Trophoblast cell (in vitro differentiated cells and primary cell): ENCODE measurements at regions not wholly inside any gene's neighbourhood (a gene's known extent, or its start where the extent isn't known, plus 50 kb on each side); places are given as distances from the start of the nearest gene placed in this dataset.

Source experiments
- DNase-seq, 2 donors: peaks; one replicate each; pipeline ENCODE4 v3.0.0-alpha.2; 2016
- H2AFZ ChIP-seq: 2 replicates; pipeline ENCODE4 v1.6.1; 2013; ENCODE audit warnings: low read length, moderate library complexity, mild to moderate bottlenecking; ENCODE audit not compliant: insufficient read depth, poor library complexity
- H2AK5ac ChIP-seq: 2 replicates; pipeline ENCODE4 v1.6.1; 2013; ENCODE audit warnings: mild to moderate bottlenecking, low read length
- H2BK120ac ChIP-seq: 2 replicates; pipeline ENCODE4 v1.6.1; 2013; ENCODE audit warnings: low read length, mild to moderate bottlenecking, moderate library complexity; ENCODE audit not compliant: insufficient read depth, poor library complexity
- H2BK12ac ChIP-seq: 2 replicates; pipeline ENCODE4 v1.6.1; 2013; ENCODE audit warnings: mild to moderate bottlenecking, low read length, moderate library complexity
- H2BK5ac ChIP-seq: 2 replicates; pipeline ENCODE4 v1.6.1; 2013; ENCODE audit warnings: low read length, low read depth, moderate library complexity, mild to moderate bottlenecking; ENCODE audit not compliant: poor library complexity
- H3K14ac ChIP-seq: 2 replicates; pipeline ENCODE4 v1.6.1; 2013; ENCODE audit warnings: mild to moderate bottlenecking, low read length
- H3K18ac ChIP-seq: 2 replicates; pipeline ENCODE4 v1.6.1; 2013; ENCODE audit warnings: mild to moderate bottlenecking, low read length
- H3K23ac ChIP-seq: 2 replicates; pipeline ENCODE4 v1.6.1; 2013; ENCODE audit warnings: low read length
- H3K27ac ChIP-seq: 2 replicates; pipeline ENCODE4 v1.5.1; 2013; ENCODE audit warnings: low read depth, mild to moderate bottlenecking, inconsistent platforms, low read length, moderate library complexity
- H3K27me3 ChIP-seq: 2 replicates; pipeline ENCODE4 v1.6.1; 2013; ENCODE audit warnings: inconsistent platforms, mild to moderate bottlenecking, low read length, moderate library complexity; ENCODE audit not compliant: insufficient read depth
- H3K36me3 ChIP-seq, 2 experiments: 1 replicate in 1 of 2; 2 replicates in 1 of 2; pipeline ENCODE4 v1.6.1; 2013; ENCODE audit warnings: low read length in 2 of 2, mild to moderate bottlenecking in 2 of 2, moderate library complexity in 1 of 2; ENCODE audit not compliant: insufficient read depth in 2 of 2, control insufficient read depth in 1 of 2
- H3K4ac ChIP-seq: 2 replicates; pipeline ENCODE4 v1.6.1; 2013; ENCODE audit warnings: low read depth, mild to moderate bottlenecking, low read length, moderate library complexity
- H3K4me1 ChIP-seq, 2 experiments: 1 replicate in 1 of 2; 2 replicates in 1 of 2; pipeline ENCODE4 v1.6.1; 2013; ENCODE audit warnings: low read length in 2 of 2, mild to moderate bottlenecking in 2 of 2, moderate library complexity in 1 of 2; ENCODE audit not compliant: insufficient read depth in 2 of 2, control insufficient read depth in 1 of 2
- H3K4me2 ChIP-seq: 2 replicates; pipeline ENCODE4 v1.6.1; 2013; ENCODE audit warnings: inconsistent platforms, mild to moderate bottlenecking, low read length, moderate library complexity
- H3K4me3 ChIP-seq: 2 replicates; pipeline ENCODE4 v1.5.1; 2013; ENCODE audit warnings: mild to moderate bottlenecking, low read depth, low read length, inconsistent platforms
- H3K79me1 ChIP-seq: one replicate; pipeline ENCODE4 v1.6.1; 2013; ENCODE audit warnings: low read length
- H3K79me2 ChIP-seq: 2 replicates; pipeline ENCODE4 v1.6.1; 2013; ENCODE audit warnings: low read length, mild to moderate bottlenecking; ENCODE audit not compliant: control insufficient read depth, insufficient read depth, poor library complexity
- H3K9ac ChIP-seq: 2 replicates; pipeline ENCODE4 v1.6.1; 2013; ENCODE audit warnings: mild to moderate bottlenecking, low read length
- H3K9me3 ChIP-seq: 2 replicates; pipeline ENCODE4 v1.6.1; 2013; ENCODE audit warnings: low read depth, mild to moderate bottlenecking, control low read depth, inconsistent platforms, low read length; ENCODE audit not compliant: insufficient read depth
- H4K12ac ChIP-seq: 2 replicates; pipeline ENCODE4 v1.6.1; 2013; ENCODE audit warnings: low read depth, mild to moderate bottlenecking, low read length, moderate library complexity
- H4K8ac ChIP-seq: 2 replicates; pipeline ENCODE4 v1.6.1; 2013; ENCODE audit warnings: low read depth, mild to moderate bottlenecking, low read length, moderate library complexity
- H4K91ac ChIP-seq: one replicate; pipeline ENCODE4 v1.6.1; 2013; ENCODE audit warnings: low read depth, mild to moderate bottlenecking, low read length, moderate library complexity
- WGBS: extraction: QIAGEN DNeasy Blood & Tissue Kit; methylation state at CpG from one replicate; pipeline ENCODE4 v1.1.7; 2013; ENCODE audit warnings: missing lambda C conversion rate; ENCODE audit not compliant: insufficient read length, insufficient coverage; ENCODE audit errors: extremely low coverage; 5-methylcytosine and 5-hydroxymethylcytosine counted together

- H3K4ac ChIP-seq, result no peak overlapping the region
- no peak overlapping the region for H2BK12ac ChIP-seq
- no peak overlapping the region for H2BK120ac ChIP-seq
- no peaks in the 10 kb centered on the region for H3K9me3 ChIP-seq
- H3K4me3 ChIP-seq, result no peak overlapping the region
- H3K36me3 ChIP-seq, result no peaks in the 10 kb centered on the region
- no peak overlapping the region for H4K91ac ChIP-seq
- H3K79me2 ChIP-seq, result no peaks in the 10 kb centered on the region
- H3K27ac ChIP-seq, result no peak overlapping the region
- no peak overlapping the region for H2AFZ ChIP-seq
- no peak overlapping the region for H3K9ac ChIP-seq
- no peak overlapping the region for H2BK5ac ChIP-seq
- H3K14ac ChIP-seq, result no peak overlapping the region
- no peaks in the 10 kb centered on the region for H3K4me1 ChIP-seq
- H3K18ac ChIP-seq, result no peak overlapping the region
- H3K4me2 ChIP-seq, result no peak overlapping the region
- H3K79me1 ChIP-seq, result no peaks in the 10 kb centered on the region
- DNase-seq, result no peak
- H4K8ac ChIP-seq, result no peak overlapping the region
- no peaks in the 10 kb centered on the region for H3K27me3 ChIP-seq
- no peak overlapping the region for H3K23ac ChIP-seq
- no peak overlapping the region for H2AK5ac ChIP-seq
- H4K12ac ChIP-seq, result no peak overlapping the region
- no CpG with 5 or more reads among the region's 8 CpGs for WGBS
Observed at GRCh38 chr12:16756833-16757555, 151.0 kb upstream of the LMO3 start.

- Histone ChIP-seq H3K79me2 (no peaks in the 10 kb centered on the region), H2AK5ac (no peak overlapping the region), H2BK12ac (no peak overlapping the region), H3K9me3 (no peaks in the 10 kb centered on the region), H3K9ac (no peak overlapping the region), H2BK5ac (no peak overlapping the region), H3K18ac (no peak overlapping the region), H4K91ac (no peak overlapping the region), H3K23ac (no peak overlapping the region), H4K8ac (no peak overlapping the region), H3K27ac (no peak overlapping the region), H3K4me1 (no peaks in the 10 kb centered on the region), H3K4me2 (no peak overlapping the region), H2BK120ac (no peak overlapping the region), H3K4ac (no peak overlapping the region), H4K12ac (no peak overlapping the region), H3K36me3 (no peaks in the 10 kb centered on the region), H3K4me3 (no peak overlapping the region), H2AFZ (no peak overlapping the region), H3K14ac (no peak overlapping the region), H3K27me3 (no peaks in the 10 kb centered on the region), H3K79me1 (no peaks in the 10 kb centered on the region)
- no peak for DNase-seq
- WGBS, result no CpG with 5 or more reads among the region's 4 CpGs
Observed at GRCh38 chr12:16730772-16731171, 124.8 kb upstream of the LMO3 start.

GRCh38 chr12:16726879-16727278 lies 120.9 kb upstream of the LMO3 start:
- H3K79me1 ChIP-seq, result no peaks in the 10 kb centered on the region
- H3K9ac ChIP-seq, result no peak overlapping the region
- no peak overlapping the region for H3K14ac ChIP-seq
- no peak overlapping the region for H3K27ac ChIP-seq
- H3K4me3 ChIP-seq, result no peak overlapping the region
- no peak overlapping the region for H2AK5ac ChIP-seq
- no peak overlapping the region for H3K4me2 ChIP-seq
- H3K79me2 ChIP-seq, result no peaks in the 10 kb centered on the region
- H3K18ac ChIP-seq, result no peak overlapping the region
- no peak overlapping the region for H3K23ac ChIP-seq
- no peak overlapping the region for H2AFZ ChIP-seq
- H3K36me3 ChIP-seq, result no peaks in the 10 kb centered on the region
- H2BK120ac ChIP-seq, result no peak overlapping the region
- H4K12ac ChIP-seq, result no peak overlapping the region
- no peak overlapping the region for H4K91ac ChIP-seq
- no peak overlapping the region for H2BK12ac ChIP-seq
- no CpG with 5 or more reads among the region's 1 CpG for WGBS
- H3K4me1 ChIP-seq, result no peaks in the 10 kb centered on the region
- no peak overlapping the region for H4K8ac ChIP-seq
- DNase-seq, result no peak
- no peaks in the 10 kb centered on the region for H3K27me3 ChIP-seq
- no peak overlapping the region for H3K4ac ChIP-seq
- no peaks in the 10 kb centered on the region for H3K9me3 ChIP-seq
- no peak overlapping the region for H2BK5ac ChIP-seq

- no peak overlapping the region for H3K4me2 ChIP-seq
- H4K91ac ChIP-seq, result no peak overlapping the region
- H3K36me3 ChIP-seq, result no peaks in the 10 kb centered on the region
- no peak for DNase-seq
- H3K27ac ChIP-seq, result no peak overlapping the region
- H3K14ac ChIP-seq, result no peak overlapping the region
- no peak overlapping the region for H2BK120ac ChIP-seq
- H3K4me1 ChIP-seq, result no peaks in the 10 kb centered on the region
- H2BK12ac ChIP-seq, result no peak overlapping the region
- H4K12ac ChIP-seq, result no peak overlapping the region
- no peak overlapping the region for H2AK5ac ChIP-seq
- no peaks in the 10 kb centered on the region for H3K9me3 ChIP-seq
- H3K23ac ChIP-seq, result no peak overlapping the region
- no peak overlapping the region for H2BK5ac ChIP-seq
- H3K27me3 ChIP-seq, result no peaks in the 10 kb centered on the region
- H3K79me2 ChIP-seq, result no peaks in the 10 kb centered on the region
- no peak overlapping the region for H3K4ac ChIP-seq
- H2AFZ ChIP-seq, result no peak overlapping the region
- H3K4me3 ChIP-seq, result no peak overlapping the region
- no peaks in the 10 kb centered on the region for H3K79me1 ChIP-seq
- H3K9ac ChIP-seq, result no peak overlapping the region
- WGBS, result no CpG with 5 or more reads among the region's 2 CpGs
- no peak overlapping the region for H4K8ac ChIP-seq
- H3K18ac ChIP-seq, result no peak overlapping the region
Observed at GRCh38 chr12:16719713-16720416, 113.9 kb upstream of the LMO3 start.
